ENCODE measurements at regions not wholly inside any gene's neighbourhood (a gene's known extent, or its start where the extent isn't known, plus 50 kb on each side); places are given as distances from the start of the nearest gene placed in this dataset.
"Not testable (repeated sequence)": the region's sequence is repeated elsewhere in the genome, so short reads cannot be mapped to it uniquely, and the experiment has no call there.

DNA sequence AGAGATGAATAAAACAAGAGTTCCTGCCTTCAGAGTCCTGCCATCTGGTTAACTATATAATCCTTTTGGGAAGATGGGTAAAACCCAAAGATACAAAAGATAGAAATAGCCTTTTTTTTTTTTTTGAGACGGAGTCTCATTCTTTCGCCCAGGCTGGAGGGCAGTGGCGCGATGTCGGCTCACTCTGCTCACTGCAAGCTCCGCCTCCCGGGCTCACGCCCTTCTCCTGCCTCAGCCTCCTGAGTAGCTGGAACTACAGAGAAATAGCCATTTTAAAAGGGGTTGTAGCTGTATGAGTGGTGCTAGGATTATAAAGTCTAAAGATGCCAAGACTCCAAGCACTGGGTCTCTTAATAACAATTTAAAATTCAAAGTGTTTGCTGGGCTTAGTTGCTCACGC lies 97.2 kb downstream of the KDR start:
- no peak for DNase-seq (ENCODE audit: low spot score)

GRCh38 chr4:55027596-55027995 lies 97.8 kb downstream of the KDR start:
- DNase-seq (ENCODE audit: low spot score) = no peak

DNA sequence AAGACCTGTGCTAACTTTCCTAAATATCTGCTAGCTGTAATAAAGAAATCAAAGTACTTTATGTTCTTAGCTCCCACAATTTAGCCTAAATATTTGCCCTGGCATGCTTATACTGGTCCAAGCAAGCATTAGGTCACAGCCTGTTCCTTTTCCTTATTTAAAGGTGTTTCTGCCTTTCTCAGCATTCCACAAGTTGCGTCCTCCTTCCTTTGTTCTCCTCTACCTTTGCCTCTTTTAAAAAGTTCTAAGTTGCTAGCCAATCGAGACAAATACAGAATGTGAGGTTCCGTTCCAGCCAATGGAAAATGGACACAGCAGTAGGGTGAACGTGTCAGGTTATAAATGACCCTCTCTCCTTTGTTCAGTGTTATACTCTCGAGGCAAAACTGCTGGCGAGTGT lies 99.9 kb downstream of the KDR start:
- DNase-seq (ENCODE audit: low spot score) = not testable (repeated sequence)

- no peak for DNase-seq (ENCODE audit: low spot score)
Observed at GRCh38 chr4:55023030-55023429, 102.4 kb downstream of the KDR start.

DNA sequence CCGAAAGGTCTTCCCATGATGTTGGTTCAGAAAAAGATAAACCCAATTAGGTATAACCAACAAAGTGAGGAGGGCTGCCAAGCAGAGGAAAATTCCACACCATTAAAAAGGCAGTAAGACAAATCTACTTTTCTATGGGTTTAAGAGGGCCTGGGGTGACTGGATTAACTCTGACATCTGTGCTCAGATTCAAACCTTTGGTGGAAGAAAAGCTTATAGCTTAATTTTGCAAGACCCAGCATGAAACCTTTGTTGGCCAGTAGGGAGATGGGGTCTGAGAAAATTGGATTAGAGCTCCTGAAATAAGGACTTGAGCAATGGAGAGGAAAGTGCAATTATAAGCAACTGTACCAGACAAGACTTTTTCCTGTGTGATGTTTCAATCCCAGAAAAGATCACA lies 104.2 kb downstream of the KDR start:
- no peak for DNase-seq (ENCODE audit: low spot score)

DNA sequence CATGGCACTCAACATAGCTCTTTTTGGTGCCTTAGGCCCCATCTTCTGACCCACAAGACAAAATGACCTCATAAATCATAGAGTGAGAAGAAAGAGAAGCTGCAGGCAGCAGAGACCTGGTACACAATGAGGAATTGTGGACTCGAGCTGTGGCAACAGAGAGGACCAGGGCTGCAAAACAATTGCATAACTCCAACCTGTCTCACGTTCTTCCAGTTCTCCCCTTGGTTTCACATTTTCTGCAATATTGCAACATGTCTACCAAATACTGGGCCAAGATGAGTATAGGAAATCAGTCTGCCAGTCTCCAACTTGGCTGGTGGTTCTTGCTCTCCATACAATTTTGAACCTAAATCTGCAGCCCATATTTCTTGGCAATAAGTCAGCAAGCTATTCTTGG lies 105.3 kb downstream of the KDR start:
- DNase-seq (ENCODE audit: low spot score) = no peak

DNA sequence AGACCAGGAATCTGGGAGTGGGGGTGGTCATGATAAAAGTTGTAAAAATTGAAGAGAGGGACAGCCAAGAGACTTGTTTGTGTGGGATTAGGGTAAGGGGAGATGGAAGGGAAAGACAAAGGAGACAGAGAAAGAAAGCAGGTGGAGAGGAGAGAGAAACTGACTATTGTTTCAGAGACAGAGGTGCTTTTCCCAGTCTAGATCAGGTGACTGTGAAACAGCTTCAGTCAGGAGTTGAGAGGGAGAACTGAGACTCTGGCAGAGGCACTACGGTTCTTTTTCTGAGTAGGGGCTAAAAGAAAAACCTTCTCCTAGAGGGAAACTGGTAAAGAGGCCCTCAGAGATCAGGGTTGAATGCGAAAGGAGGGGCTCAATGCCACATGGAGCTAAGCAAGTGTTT lies 106.4 kb downstream of the KDR start:
- no peak for DNase-seq (ENCODE audit: low spot score)

- DNase-seq (ENCODE audit: low spot score) = no peak
Observed at GRCh38 chr4:55018521-55018920, 106.9 kb downstream of the KDR start.

- no peak for DNase-seq (ENCODE audit: low spot score)
Observed at GRCh38 chr4:55017406-55017805, 108.0 kb downstream of the KDR start.

DNA sequence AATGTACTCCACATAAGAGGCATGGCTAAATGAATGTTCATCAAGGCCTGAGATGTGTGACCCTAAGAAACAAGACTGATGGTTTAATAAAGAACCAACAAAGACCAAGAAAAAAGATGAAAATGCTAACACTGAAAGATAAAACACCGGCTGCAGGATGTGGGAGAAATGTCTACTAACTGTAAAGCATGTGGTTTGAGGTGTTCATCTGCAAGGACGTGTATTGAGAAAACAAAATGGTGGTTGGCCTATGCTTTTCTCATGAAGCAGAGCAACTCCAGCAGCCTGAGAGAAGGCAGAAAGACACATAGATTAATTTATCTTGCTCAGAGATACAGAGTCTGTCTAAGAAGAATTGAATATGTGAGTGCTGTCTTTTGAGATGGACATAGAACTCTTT lies 109.3 kb downstream of the KDR start:
- no peak for DNase-seq (ENCODE audit: low spot score)

DNA sequence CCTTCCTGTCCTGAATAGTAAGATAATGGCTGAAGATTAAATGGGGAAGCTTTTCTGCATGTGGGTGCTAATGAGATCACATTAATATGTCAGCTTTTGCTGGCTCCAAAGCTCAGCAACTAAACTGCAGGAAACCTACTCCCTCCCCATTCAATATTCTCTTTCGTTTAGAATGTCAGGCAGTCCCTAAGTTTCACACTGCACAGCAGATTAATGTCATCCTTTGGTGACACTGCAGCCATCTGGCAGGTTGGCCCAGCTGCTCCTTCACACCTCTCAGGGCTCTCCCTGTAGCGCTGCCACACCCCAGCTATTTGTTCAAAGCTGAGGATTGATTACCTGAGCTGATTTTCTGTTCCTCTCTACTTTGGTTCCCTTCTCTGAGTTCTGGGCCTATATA lies 110.5 kb downstream of the KDR start:
- no peak for DNase-seq (ENCODE audit: low spot score)

DNA sequence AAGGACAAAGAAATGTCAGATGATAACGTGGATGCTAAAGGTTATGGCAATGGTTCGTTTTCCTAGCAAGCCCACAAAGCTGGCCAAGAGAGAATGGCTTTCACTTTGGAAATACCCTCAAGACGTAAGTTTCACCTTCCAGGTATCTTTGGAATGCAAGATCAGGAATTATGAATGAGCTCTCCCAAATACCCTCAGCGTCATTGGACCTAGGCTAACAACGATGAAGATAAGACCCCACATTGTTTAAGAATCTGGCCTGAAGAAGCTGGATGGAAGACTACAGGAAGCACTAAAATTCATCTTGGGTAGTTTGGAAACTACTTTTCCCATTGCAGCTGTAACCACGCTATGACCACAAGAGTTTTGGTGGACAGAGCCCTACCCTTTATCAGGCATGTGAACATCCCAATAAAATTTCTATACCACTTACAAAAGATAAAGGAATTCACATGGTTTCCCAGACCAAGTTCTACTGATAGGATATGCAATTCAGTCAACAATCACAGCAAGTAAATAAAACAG lies 111.9 kb downstream of the KDR start:
- no peak for DNase-seq (ENCODE audit: low spot score)

DNA sequence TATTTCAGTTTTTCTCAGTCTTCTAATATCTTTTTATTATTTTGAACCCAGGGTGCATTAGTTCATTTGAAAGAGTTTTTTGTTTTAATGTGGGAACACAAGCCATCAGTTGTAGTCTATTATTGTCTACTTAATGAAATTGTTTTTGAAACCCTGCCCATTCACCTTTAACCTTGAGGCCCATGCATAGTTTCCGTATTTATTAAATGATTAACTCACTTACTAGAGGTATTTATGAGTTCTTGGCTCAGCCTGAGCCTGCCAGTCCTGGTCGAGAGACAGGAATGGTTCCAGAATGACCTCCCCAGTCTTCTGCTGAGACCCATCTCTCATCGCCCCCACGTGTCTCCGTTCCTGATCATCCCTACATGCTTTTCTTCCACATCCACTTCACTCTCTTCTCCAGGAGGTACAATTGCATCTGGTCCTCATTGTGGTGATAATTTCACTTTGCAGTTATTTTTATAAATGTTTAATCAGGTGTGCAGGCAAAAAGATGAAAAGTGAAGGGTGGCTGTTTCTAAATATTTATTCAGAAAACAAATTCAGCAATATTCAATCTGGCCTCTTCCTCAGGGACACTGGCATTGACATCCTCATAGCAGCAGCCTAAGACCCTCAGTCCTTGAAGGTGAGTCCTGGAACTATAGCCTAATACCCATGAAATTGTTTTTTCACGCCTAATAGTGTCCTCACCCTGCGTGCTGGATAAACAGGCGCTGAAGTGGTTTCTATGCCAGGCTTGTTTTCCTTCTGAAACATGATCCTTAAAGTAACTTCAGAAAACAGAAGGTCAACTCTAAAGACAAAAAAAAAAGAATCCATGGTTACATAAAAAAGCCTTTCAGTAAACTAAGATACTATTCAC lies 112.8 kb downstream of the KDR start:
- DNase-seq (ENCODE audit: low spot score) = peak; percentile 72

DNA sequence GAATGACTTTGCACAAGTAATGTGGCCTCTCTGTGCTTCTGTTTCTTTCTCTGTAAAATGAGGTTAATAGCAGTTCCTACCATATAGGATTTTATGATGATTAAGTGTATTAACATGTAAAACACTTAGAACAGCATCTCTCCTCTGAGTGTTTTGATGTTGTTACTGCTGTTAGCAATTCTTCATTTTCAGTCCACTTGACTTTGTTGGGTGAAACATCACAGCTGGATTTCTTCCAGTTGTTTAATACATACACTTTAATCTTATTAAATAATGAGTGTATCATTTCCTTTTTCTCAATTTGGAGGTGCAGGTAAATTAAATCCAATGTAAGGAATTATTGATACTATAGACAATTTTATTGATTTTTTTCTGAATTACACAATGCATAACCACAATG lies 113.6 kb downstream of the KDR start:
- no peak for DNase-seq (ENCODE audit: low spot score)

GRCh38 chr4:55010550-55010949 lies 114.8 kb downstream of the KDR start:
- DNase-seq (ENCODE audit: low spot score) = no peak

- peak; percentile 28 for DNase-seq (ENCODE audit: low spot score)
Observed at GRCh38 chr4:55008166-55009056, 117.0 kb downstream of the KDR start.

GRCh38 chr4:55005910-55006309 lies 119.5 kb downstream of the KDR start:
- DNase-seq (ENCODE audit: low spot score) = no peak

GRCh38 chr4:55004831-55005230 lies 120.6 kb downstream of the KDR start:
- DNase-seq (ENCODE audit: low spot score) = no peak

GRCh38 chr4:55002431-55002830 lies 123.0 kb downstream of the KDR start:
- DNase-seq (ENCODE audit: low spot score) = no peak

DNA sequence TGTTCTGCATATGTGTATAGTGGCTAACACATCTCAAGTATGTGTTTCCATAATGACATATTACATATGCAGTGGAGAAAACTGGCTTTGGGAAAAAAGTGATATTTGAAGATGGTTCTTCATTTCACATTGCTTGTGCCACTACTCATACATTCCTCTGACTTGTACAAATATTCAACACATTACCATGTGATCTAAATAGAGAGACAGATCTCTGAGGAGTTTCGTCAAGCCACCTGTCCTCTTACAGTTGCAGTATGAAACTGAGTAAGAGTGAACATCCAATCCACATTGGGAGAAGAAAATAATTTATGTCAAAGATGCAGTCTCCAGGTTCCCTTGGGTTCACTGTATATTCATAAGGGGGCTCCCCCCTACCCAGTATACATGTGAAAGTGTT lies 123.9 kb downstream of the KDR start:
- no peak for DNase-seq (ENCODE audit: low spot score)

DNA sequence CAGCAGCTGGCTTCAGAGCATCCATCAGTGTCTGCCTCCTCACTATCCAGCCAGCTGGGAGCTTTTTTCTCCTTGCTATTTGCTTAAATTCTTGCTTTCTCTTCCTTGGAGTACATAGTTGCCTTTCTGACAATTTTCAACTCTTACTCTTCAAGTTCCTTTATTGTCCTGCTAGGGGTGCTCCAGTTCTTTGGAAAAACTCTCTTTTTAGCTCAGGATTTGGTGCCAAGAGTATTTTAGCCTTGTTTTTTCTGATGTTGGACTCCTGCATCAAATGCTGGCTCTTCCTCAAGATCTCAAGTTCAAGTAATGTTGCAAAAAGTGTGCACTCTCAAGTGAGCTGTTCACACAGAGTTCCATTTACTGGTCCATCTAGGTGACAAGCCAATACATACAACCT lies 126.4 kb downstream of the KDR start:
- DNase-seq (ENCODE audit: low spot score) = peak; percentile 14

GRCh38 chr4:54993473-54994026 lies 131.8 kb downstream of the KDR start:
- DNase-seq (ENCODE audit: low spot score) = not testable (repeated sequence)
